IPS-18c (cell line): ENCODE measurements at regions not wholly inside any gene's neighbourhood (a gene's known extent, or its start where the extent isn't known, plus 50 kb on each side); places are given as distances from the start of the nearest gene placed in this dataset.

Source experiments
- H3K4me3 ChIP-seq: 2 replicates; pipeline ENCODE4 v1.7.0; 2013; ENCODE audit warnings: low read depth, mild to moderate bottlenecking, low read length, moderate library complexity; ENCODE audit not compliant: insufficient read depth
- H3K9me3 ChIP-seq: one replicate; pipeline ENCODE4 v1.6.1; 2013; ENCODE audit warnings: mild to moderate bottlenecking, low read length, moderate library complexity; ENCODE audit not compliant: control insufficient read depth, insufficient read depth

- no peaks in the 10 kb centered on the region for H3K9me3 ChIP-seq
- no peak overlapping the region for H3K4me3 ChIP-seq
These were observed 439.4 kb downstream of the SPRY1 start for GRCh38 chr4:123835831-123836590.

- H3K4me3 ChIP-seq, result no peak overlapping the region
These were observed 440.4 kb downstream of the SPRY1 start for GRCh38 chr4:123836851-123837595.

GRCh38 chr4:123838474-123838873 is 441.9 kb downstream of the SPRY1 start:
- Histone ChIP-seq H3K9me3 (no peaks in the 10 kb centered on the region), H3K4me3 (no peak overlapping the region)

More at GRCh38 chr4:123836851-123837595, 440.4 kb downstream of the SPRY1 start:
- H3K9me3 ChIP-seq, result no peaks in the 10 kb centered on the region

DNA sequence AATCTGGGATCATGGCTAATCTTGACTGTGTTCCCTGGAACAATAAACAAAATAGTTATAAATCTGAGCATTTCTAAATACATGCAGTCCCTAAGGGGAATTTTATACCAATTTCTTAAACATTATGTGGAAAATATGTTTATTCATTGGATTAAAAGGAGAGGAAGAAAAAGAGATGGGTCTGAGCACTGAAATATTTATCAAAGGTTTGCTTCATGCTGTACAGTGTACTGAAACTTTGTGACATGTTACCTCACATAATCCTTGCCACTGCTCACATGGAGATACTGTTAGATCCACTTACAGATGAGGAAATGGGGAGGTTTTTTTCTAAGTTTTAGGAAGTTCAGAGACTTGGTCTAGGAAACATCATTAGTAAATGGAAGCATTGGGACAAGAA is 443.6 kb downstream of the SPRY1 start:
- Histone ChIP-seq H3K4me3 (no peak overlapping the region), H3K9me3 (no peaks in the 10 kb centered on the region)

DNA sequence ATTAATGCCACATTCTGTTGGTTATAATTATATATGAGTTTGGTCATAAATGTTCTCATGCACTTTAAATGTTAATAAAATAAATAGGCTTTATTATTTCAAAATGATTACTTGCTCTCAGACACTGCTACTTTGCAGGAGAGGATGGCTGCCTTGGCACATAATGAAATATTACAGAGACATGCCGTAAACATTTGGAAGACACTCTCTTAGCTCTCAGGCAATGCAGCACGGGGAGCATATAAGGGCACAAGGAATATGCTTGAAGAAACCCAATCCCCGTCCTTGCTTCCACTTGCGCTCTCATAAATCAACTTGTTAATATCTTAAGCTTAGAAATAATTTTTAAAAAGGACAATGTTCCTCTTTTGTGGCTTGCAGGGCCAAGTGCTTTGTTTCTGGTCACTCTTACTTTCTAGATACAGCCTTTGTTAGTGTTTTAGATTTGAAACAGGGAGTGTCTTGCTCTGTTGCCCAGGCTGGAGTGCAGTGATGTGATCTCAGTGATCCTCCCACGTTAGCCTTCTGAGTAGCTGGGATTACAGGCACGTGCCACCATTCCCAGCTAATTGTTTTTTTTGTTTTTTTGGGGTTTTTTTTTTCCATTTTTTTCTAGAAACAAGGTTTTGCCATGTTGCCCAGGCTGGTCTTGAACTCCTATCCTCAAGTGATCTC is 445.0 kb downstream of the SPRY1 start:
- Histone ChIP-seq H3K4me3 (no peak overlapping the region), H3K9me3 (no peaks in the 10 kb centered on the region)

GRCh38 chr4:123843137-123843536 is 446.5 kb downstream of the SPRY1 start:
- H3K4me3 ChIP-seq, result no peak overlapping the region
- H3K9me3 ChIP-seq, result no peaks in the 10 kb centered on the region

DNA sequence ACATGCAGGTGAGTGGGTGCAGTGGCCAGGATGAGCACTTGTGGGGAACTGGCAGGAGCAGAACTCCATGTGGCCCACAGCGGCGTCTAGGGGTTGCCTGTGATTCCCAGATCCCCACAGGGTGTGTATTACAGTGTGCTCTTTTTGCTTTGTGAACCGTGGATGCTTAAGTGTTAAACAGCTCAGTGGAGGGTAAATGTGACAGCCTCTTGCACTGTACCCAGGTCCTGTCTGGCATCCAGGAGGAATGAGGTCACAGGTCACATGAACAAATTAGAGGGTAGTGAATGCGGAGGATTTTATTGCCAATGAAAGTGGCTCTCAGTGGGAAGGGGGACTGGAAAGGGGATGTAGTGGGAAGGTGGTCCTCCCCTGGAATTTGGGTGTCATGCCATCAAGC is 447.8 kb downstream of the SPRY1 start:
- Histone ChIP-seq H3K9me3 (no peaks in the 10 kb centered on the region), H3K4me3 (no peak overlapping the region)

DNA sequence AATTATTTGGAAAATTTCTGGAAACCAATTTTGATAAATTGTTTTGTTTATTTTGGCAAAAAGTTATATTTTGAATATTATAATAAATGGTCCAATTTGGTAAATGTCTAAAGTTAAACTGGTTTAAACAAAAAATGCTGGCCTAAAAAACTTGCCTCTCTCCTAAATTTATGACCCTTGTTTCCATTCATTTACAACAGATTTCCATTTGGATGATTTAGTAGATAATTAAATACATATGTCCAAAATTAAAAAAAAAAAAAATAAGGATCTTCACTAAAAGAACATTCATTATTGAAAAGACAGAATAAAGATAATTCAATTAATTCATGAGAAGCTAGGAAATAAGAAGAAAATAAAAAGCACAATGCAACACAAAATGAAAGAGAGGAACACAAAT is 449.5 kb downstream of the SPRY1 start:
- H3K9me3 ChIP-seq, result no peaks in the 10 kb centered on the region
- H3K4me3 ChIP-seq, result no peak overlapping the region

DNA sequence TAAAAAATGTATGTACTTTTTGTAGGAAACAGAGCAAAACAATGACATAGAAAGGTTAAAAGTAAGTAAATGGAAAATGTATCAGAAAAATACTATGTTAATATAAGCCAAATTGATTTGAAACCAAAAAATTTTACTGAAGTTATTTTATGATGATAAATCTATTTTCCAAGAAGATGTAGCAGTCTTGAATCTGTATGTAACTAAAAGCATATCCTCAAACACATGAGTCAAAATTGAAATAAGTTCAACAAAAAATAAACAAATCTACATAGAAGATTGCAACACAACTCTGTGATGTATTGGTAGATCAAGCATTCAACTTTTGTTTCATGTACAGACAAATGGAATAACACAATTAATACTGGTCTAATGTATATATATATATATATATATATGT is 450.0 kb downstream of the SPRY1 start:
- H3K4me3 ChIP-seq, result no peak overlapping the region

DNA sequence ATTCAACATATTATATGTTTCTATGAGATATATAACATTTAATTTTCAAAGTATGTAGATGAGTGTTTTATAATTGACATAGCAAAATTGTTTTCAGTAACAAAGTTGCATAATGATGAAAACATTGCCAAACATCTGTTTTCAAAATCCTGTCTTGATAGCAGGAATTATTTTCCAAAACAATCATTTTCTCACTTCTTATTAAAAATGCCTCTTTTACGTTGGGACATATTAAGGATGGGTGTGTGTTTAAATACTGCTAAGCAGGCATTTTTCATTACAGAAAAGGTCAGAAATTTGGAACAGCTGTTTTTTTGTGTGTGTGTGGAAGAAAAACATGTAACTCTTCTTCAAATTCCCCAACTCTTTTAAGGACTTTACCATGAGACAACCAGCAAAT is 452.0 kb downstream of the SPRY1 start:
- H3K9me3 ChIP-seq, result no peaks in the 10 kb centered on the region

More for the DNA sequence above, 450.0 kb downstream of the SPRY1 start:
- H3K9me3 ChIP-seq, result no peaks in the 10 kb centered on the region

DNA sequence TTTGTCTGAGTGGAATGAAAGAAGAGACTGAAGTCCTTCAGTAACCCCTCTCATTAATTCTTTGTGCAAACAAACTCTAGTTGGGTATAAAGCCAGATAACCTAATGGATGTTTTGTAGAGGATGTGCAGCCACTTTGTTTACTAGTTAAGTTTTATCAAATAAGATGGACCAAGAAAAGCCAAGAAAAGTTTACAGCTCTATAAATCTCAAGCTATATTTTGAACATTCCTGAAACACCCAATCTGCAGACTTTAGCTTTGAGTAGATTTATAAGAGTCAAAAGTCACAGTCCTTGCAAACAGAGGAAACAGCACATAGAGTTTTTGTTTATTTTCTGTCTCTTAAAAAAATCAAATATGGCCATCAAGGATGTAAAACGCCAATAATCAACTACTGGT is 452.9 kb downstream of the SPRY1 start:
- no peaks in the 10 kb centered on the region for H3K9me3 ChIP-seq
- no peak overlapping the region for H3K4me3 ChIP-seq

More for the DNA sequence above, 452.0 kb downstream of the SPRY1 start:
- H3K4me3 ChIP-seq, result no peak overlapping the region

GRCh38 chr4:123851521-123851920 is 454.9 kb downstream of the SPRY1 start:
- H3K9me3 ChIP-seq, result no peaks in the 10 kb centered on the region
- H3K4me3 ChIP-seq, result no peak overlapping the region

- H3K9me3 ChIP-seq, result no peaks in the 10 kb centered on the region
- no peak overlapping the region for H3K4me3 ChIP-seq
These were observed 457.1 kb downstream of the SPRY1 start for GRCh38 chr4:123853651-123854050.

- H3K4me3 ChIP-seq, result no peak overlapping the region; the same call in 1 of the 2 replicates
- no peaks in the 10 kb centered on the region for H3K9me3 ChIP-seq
These were observed 460.3 kb downstream of the SPRY1 start for GRCh38 chr4:123856689-123857545.

- Histone ChIP-seq H3K4me3 (no peak overlapping the region), H3K9me3 (no peaks in the 10 kb centered on the region)
These were observed 461.9 kb downstream of the SPRY1 start for GRCh38 chr4:123858465-123858864.

DNA sequence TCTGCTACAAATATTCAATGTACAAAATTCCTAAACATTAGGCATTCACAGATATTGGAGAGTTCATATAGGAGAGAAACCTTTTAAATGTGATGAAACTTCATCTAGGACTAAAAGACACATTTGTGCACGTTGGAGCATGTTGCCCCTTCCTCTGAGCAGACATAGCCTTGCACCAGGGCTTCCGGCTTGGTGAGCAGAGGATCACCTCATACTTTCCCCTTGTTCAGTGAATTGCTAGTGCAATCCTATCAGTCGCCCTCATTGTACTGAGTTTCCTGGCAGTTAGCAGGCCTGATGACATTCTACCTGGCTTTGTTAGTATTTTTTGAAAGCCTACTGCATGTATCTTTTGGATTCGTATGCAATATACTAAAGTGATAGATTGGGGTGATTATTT is 466.2 kb downstream of the SPRY1 start:
- H3K4me3 ChIP-seq, result no peak overlapping the region
- H3K9me3 ChIP-seq, result no peaks in the 10 kb centered on the region

DNA sequence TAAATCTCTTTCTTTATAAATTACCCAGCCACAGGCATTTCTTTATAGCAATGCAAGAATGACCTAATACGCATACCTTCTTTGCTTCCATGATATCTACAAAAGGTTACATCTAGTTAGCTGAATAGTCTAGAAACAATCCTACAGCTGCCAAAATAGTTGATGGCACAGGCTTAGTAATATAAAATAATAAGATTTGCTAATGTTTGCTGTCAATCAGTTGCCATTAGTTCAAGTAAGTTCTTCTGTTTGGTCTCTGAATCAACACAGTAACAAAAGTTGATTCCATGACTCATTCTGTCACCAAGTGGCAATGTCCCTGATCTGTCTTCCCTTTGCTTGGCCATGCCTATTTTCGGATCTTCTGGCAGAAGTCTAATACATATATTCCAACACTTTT is 470.2 kb downstream of the SPRY1 start:
- Histone ChIP-seq H3K4me3 (no peak overlapping the region), H3K9me3 (no peaks in the 10 kb centered on the region)
